Epithelial cell of prostate (primary cell): ENCODE measurements at regions not wholly inside any gene's neighbourhood (a gene's known extent, or its start where the extent isn't known, plus 50 kb on each side); places are given as distances from the start of the nearest gene placed in this dataset.

Experiments used
- DNase-seq: peaks from one replicate; pipeline ENCODE4 v3.0.0-alpha.2; 2011; ENCODE audit warnings: low read depth, low spot score
- H3K27ac ChIP-seq: fragments of 450-650 bp; 2 replicates; pipeline ENCODE4 v1.5.1; 2017; ENCODE audit warnings: mild to moderate bottlenecking

- no peak for DNase-seq
Measured at GRCh38 chr6:10256113-10256690, 158.7 kb downstream of the TFAP2A start.

GRCh38 chr6:10250655-10251220 is 164.1 kb downstream of the TFAP2A start:
- no peak for DNase-seq

More at GRCh38 chr6:10256113-10256690, 158.7 kb downstream of the TFAP2A start:
- no peak overlapping the region for H3K27ac ChIP-seq

GRCh38 chr6:10248378-10248843 is 166.5 kb downstream of the TFAP2A start:
- no peak overlapping the region for H3K27ac ChIP-seq
- no peak for DNase-seq

More at GRCh38 chr6:10250655-10251220, 164.1 kb downstream of the TFAP2A start:
- H3K27ac ChIP-seq, result no peak overlapping the region

- H3K27ac ChIP-seq, result peak overlapping the region; percentile 44
- DNase-seq, result peak; percentile 87
Measured at GRCh38 chr6:10237298-10238038, 177.4 kb downstream of the TFAP2A start.

GRCh38 chr6:10235344-10235743 is 179.5 kb downstream of the TFAP2A start:
- DNase-seq, result no peak
- H3K27ac ChIP-seq, result no peak overlapping the region

GRCh38 chr6:10230531-10230930 is 184.3 kb downstream of the TFAP2A start:
- DNase-seq, result no peak
- no peak overlapping the region for H3K27ac ChIP-seq

GRCh38 chr6:10223841-10224240 is 191.0 kb downstream of the TFAP2A start:
- no peak overlapping the region for H3K27ac ChIP-seq
- DNase-seq, result no peak

GRCh38 chr6:10221178-10221577 is 193.7 kb downstream of the TFAP2A start:
- H3K27ac ChIP-seq, result no peak overlapping the region
- no peak for DNase-seq

GRCh38 chr6:10219510-10219909 is 195.4 kb downstream of the TFAP2A start:
- H3K27ac ChIP-seq, result no peak overlapping the region

GRCh38 chr6:10217111-10217510 is 197.8 kb downstream of the TFAP2A start:
- H3K27ac ChIP-seq, result no peak overlapping the region
- DNase-seq, result no peak

More at GRCh38 chr6:10219510-10219909, 195.4 kb downstream of the TFAP2A start:
- no peak for DNase-seq

GRCh38 chr6:10215326-10216110 is 199.4 kb downstream of the TFAP2A start:
- no peak for DNase-seq
- H3K27ac ChIP-seq, result no peak overlapping the region

- no peak overlapping the region for H3K27ac ChIP-seq
- DNase-seq, result no peak
Measured at GRCh38 chr6:10210052-10210451, 204.8 kb downstream of the TFAP2A start.

GRCh38 chr6:10205892-10206291 is 209.0 kb downstream of the TFAP2A start:
- no peak overlapping the region for H3K27ac ChIP-seq
- no peak for DNase-seq

GRCh38 chr6:10205120-10205519 is 209.8 kb downstream of the TFAP2A start:
- H3K27ac ChIP-seq, result no peak overlapping the region
- no peak for DNase-seq

GRCh38 chr6:10203651-10204050 is 211.2 kb downstream of the TFAP2A start:
- DNase-seq, result no peak
- no peak overlapping the region for H3K27ac ChIP-seq

- peak overlapping the region; percentile 2 for H3K27ac ChIP-seq
Measured at GRCh38 chr6:10202581-10202980, 212.3 kb downstream of the TFAP2A start.

GRCh38 chr6:10201606-10202510 is 213.0 kb downstream of the TFAP2A start:
- H3K27ac ChIP-seq, result peak overlapping the region; percentile 2
- DNase-seq, result no peak

More at GRCh38 chr6:10202581-10202980, 212.3 kb downstream of the TFAP2A start:
- DNase-seq, result no peak

- H3K27ac ChIP-seq, result no peak overlapping the region
- DNase-seq, result no peak
Measured at GRCh38 chr6:10196090-10196489, 218.8 kb downstream of the TFAP2A start.

GRCh38 chr6:10194816-10195672 is 219.8 kb downstream of the TFAP2A start:
- no peak for DNase-seq
- H3K27ac ChIP-seq, result no peak overlapping the region
